GM23338 (cell line): ENCODE measurements at regions not wholly inside any gene's neighbourhood (a gene's known extent, or its start where the extent isn't known, plus 50 kb on each side); places are given as distances from the start of the nearest gene placed in this dataset.

Experiments used
- ATAC-seq: fragments of 200-7000 bp; cut with Tn5 transposase; 3 replicates; pipeline ENCODE4 v1.9.1; 2020
- DNase-seq: peaks from one replicate; pipeline ENCODE4 v3.0.0-alpha.2; 2015; ENCODE audit warnings: low spot score
- H2AFZ ChIP-seq: fragments of 200-600 bp; sonication (generic); 2 replicates; pipeline ENCODE4 v1.8.0; 2016; ENCODE audit warnings: antibody characterized with exemption, mild to moderate bottlenecking, moderate library complexity
- H3F3A ChIP-seq: fragments of 200-600 bp; sonication (generic); replicated peaks from 2 replicates; pipeline ENCODE4 v1.8.0; 2017; ENCODE audit warnings: antibody characterized with exemption, mixed run types, low read depth
- H3K27ac ChIP-seq: fragments of 200-600 bp; sonication (generic); 2 replicates; pipeline ENCODE4 v1.6.1; 2016; ENCODE audit warnings: low read depth
- H3K27me3 ChIP-seq: fragments of 200-600 bp; sonication (generic); 2 replicates; pipeline ENCODE4 v1.8.0; 2016; ENCODE audit warnings: mild to moderate bottlenecking, mixed run types, moderate library complexity; ENCODE audit not compliant: insufficient read depth
- H3K36me3 ChIP-seq: fragments of 200-600 bp; sonication (generic); 2 replicates; pipeline ENCODE4 v1.8.0; 2016; ENCODE audit warnings: mild to moderate bottlenecking; ENCODE audit not compliant: insufficient read depth
- H3K4me1 ChIP-seq: fragments of 200-600 bp; sonication (generic); 2 replicates; pipeline ENCODE4 v1.8.0; 2016; ENCODE audit warnings: mild to moderate bottlenecking, moderate library complexity; ENCODE audit not compliant: insufficient read depth
- H3K4me2 ChIP-seq: fragments of 200-600 bp; sonication (generic); 2 replicates; pipeline ENCODE4 v1.7.1; 2017; ENCODE audit warnings: mixed run types
- H3K4me3 ChIP-seq: fragments of 200-600 bp; sonication (generic); 2 replicates; pipeline ENCODE4 v1.6.1; 2016; ENCODE audit warnings: mixed run types
- H3K79me2 ChIP-seq: fragments of 200-600 bp; sonication (generic); replicated peaks from 2 replicates; pipeline ENCODE4 v1.8.0; 2017; ENCODE audit warnings: mild to moderate bottlenecking; ENCODE audit not compliant: insufficient read depth
- H3K9me2 ChIP-seq: fragments of 200-600 bp; sonication (generic); 2 replicates; pipeline ENCODE4 v1.8.0; 2017; ENCODE audit not compliant: insufficient read depth
- H4K20me1 ChIP-seq: fragments of 200-600 bp; sonication (generic); replicated peaks from 2 replicates; pipeline ENCODE4 v1.8.0; 2017; ENCODE audit warnings: mild to moderate bottlenecking; ENCODE audit not compliant: insufficient read depth
- H3K27ac Mint-ChIP-seq: 2 replicates; pipeline ENCODE4 v1.8.0; 2020; ENCODE audit warnings: inconsistent platforms, mild to moderate bottlenecking, moderate library complexity, mixed read lengths
- H3K27me3 Mint-ChIP-seq: 3 replicates; pipeline ENCODE4 v1.8.0; 2022; ENCODE audit warnings: low read depth, mild to moderate bottlenecking, moderate library complexity, mixed read lengths, inconsistent platforms; ENCODE audit not compliant: insufficient read depth, poor library complexity
- H3K36me3 Mint-ChIP-seq: 3 replicates; pipeline ENCODE4 v1.8.0; 2021; ENCODE audit warnings: low read depth, mild to moderate bottlenecking, inconsistent platforms, moderate library complexity, mixed read lengths
- H3K4me1 Mint-ChIP-seq: 3 replicates; pipeline ENCODE4 v1.8.0; 2020; ENCODE audit warnings: mild to moderate bottlenecking, inconsistent platforms, mixed read lengths
- H3K4me3 Mint-ChIP-seq: 3 replicates; pipeline ENCODE4 v1.8.0; 2021; ENCODE audit warnings: moderate library complexity, mild to moderate bottlenecking, inconsistent platforms, mixed read lengths
- H3K9me3 Mint-ChIP-seq: 3 replicates; pipeline ENCODE4 v1.8.0; 2020; ENCODE audit warnings: moderate library complexity, mild to moderate bottlenecking, inconsistent platforms, mixed read lengths
- CREB1 ChIP-seq: fragments of 250-450 bp; sonication (Bioruptor Pico); IDR thresholded peaks from 2 replicates; pipeline ENCODE4 v1.5.0; 2020; ENCODE audit warnings: low read depth, mild to moderate bottlenecking, moderate library complexity
- CTCF ChIP-seq, 2 experiments: fragments of 200-600 bp in 1 of 2; sonication (generic) in 1 of 2; conservative IDR thresholded peaks; 2 replicates each; pipeline versions ENCODE4 v1.5.1 to v1.6.1; 2016 to 2017; ENCODE audit warnings: antibody characterized with exemption in 2 of 2, low read depth in 2 of 2, mild to moderate bottlenecking in 2 of 2, moderate library complexity in 1 of 2
- EZH2 ChIP-seq: fragments of 200-600 bp; sonication (generic); IDR thresholded peaks from one replicate; pipeline ENCODE4 v1.8.0; 2017; ENCODE audit warnings: antibody characterized with exemption, mild to moderate bottlenecking, low read depth; ENCODE audit not compliant: unreplicated experiment
- EZH2phosphoT487 ChIP-seq: fragments of 200-600 bp; sonication (generic); IDR thresholded peaks from one replicate; pipeline ENCODE4 v1.8.1; 2018; ENCODE audit warnings: antibody characterized with exemption; ENCODE audit not compliant: unreplicated experiment
- JUNB ChIP-seq: IDR thresholded peaks from one replicate; pipeline ENCODE4 v1.6.1; 2016; ENCODE audit warnings: antibody characterized with exemption; ENCODE audit not compliant: unreplicated experiment
- NANOG ChIP-seq: IDR thresholded peaks from 2 replicates; pipeline ENCODE4 v1.6.1; 2016; ENCODE audit warnings: antibody characterized with exemption, borderline replicate concordance
- POLR2AphosphoS5 ChIP-seq: IDR thresholded peaks from 2 replicates; pipeline ENCODE4 v1.6.1; 2016; ENCODE audit warnings: antibody characterized with exemption, low read depth
- STAT1 ChIP-seq: IDR thresholded peaks from one replicate; pipeline ENCODE4 v1.6.1; 2016; ENCODE audit warnings: antibody characterized with exemption; ENCODE audit not compliant: unreplicated experiment
- ZNF114 ChIP-seq: fragments of 250-450 bp; sonication (Bioruptor Pico); IDR thresholded peaks from 2 replicates; pipeline ENCODE4 v1.5.0; 2020; ENCODE audit warnings: mild to moderate bottlenecking, moderate library complexity
- ZNF331 ChIP-seq: fragments of 250-450 bp; sonication (Bioruptor Pico); IDR thresholded peaks from 2 replicates; pipeline ENCODE4 v1.5.0; 2020; ENCODE audit warnings: low read depth, mild to moderate bottlenecking, moderate library complexity
- TF ChIP-seq, protein P1 (sequence below): IDR thresholded peaks from one replicate; pipeline ENCODE4 v1.6.1; 2018; ENCODE audit warnings: antibody characterized with exemption; ENCODE audit not compliant: unreplicated experiment
- TF ChIP-seq, protein P2 (sequence below): fragments of 250-450 bp; sonication (Bioruptor Pico); IDR thresholded peaks from 2 replicates; pipeline ENCODE4 v1.5.0; 2020; ENCODE audit warnings: mild to moderate bottlenecking, moderate library complexity

- Mint-ChIP-seq H3K9me3 (peaks cover 15% of the 10 kb centered on the region), H3K36me3 (peaks cover 9% of the 10 kb centered on the region; the same call in 2 of the 3 replicates), H3K4me1 (no peaks in the 10 kb centered on the region), H3K27ac (no peak overlapping the region), H3K27me3 (no peaks in the 10 kb centered on the region), H3K4me3 (no peak overlapping the region)
- DNase-seq (no peak), ATAC-seq (no peak)
- H3K27ac ChIP-seq: no peak overlapping the region
- no peaks in the 10 kb centered on the region for H3K9me2 ChIP-seq
- no peak for TF ChIP-seq ZNF114
- TF ChIP-seq NANOG: no peak
- TF ChIP-seq CREB1 (CRISPR knock-in tag): no peak
- no peak for TF ChIP-seq EZH2
- no peak for TF ChIP-seq JUNB
- no peak for TF ChIP-seq CTCF (conservative IDR thresholded peaks at IDR 0.05; ENCODE audit: low read depth in 2 of 2)
- no peak for TF ChIP-seq ZNF331 (CRISPR knock-in tag)
- TF ChIP-seq, protein P1, sequence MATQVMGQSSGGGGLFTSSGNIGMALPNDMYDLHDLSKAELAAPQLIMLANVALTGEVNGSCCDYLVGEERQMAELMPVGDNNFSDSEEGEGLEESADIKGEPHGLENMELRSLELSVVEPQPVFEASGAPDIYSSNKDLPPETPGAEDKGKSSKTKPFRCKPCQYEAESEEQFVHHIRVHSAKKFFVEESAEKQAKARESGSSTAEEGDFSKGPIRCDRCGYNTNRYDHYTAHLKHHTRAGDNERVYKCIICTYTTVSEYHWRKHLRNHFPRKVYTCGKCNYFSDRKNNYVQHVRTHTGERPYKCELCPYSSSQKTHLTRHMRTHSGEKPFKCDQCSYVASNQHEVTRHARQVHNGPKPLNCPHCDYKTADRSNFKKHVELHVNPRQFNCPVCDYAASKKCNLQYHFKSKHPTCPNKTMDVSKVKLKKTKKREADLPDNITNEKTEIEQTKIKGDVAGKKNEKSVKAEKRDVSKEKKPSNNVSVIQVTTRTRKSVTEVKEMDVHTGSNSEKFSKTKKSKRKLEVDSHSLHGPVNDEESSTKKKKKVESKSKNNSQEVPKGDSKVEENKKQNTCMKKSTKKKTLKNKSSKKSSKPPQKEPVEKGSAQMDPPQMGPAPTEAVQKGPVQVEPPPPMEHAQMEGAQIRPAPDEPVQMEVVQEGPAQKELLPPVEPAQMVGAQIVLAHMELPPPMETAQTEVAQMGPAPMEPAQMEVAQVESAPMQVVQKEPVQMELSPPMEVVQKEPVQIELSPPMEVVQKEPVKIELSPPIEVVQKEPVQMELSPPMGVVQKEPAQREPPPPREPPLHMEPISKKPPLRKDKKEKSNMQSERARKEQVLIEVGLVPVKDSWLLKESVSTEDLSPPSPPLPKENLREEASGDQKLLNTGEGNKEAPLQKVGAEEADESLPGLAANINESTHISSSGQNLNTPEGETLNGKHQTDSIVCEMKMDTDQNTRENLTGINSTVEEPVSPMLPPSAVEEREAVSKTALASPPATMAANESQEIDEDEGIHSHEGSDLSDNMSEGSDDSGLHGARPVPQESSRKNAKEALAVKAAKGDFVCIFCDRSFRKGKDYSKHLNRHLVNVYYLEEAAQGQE: no peak
- TF ChIP-seq POLR2AphosphoS5: no peak
- no peak for TF ChIP-seq EZH2phosphoT487
- TF ChIP-seq STAT1: no peak
- H3K79me2 ChIP-seq: no peaks in the 10 kb centered on the region
- H4K20me1 ChIP-seq: no peaks in the 10 kb centered on the region
- no peaks in the 10 kb centered on the region for H3K27me3 ChIP-seq
- H3K4me3 ChIP-seq: no peak overlapping the region
- no peak overlapping the region for H3K4me2 ChIP-seq
- H3K36me3 ChIP-seq: no peaks in the 10 kb centered on the region
- no peak overlapping the region for H2AFZ ChIP-seq
- H3F3A ChIP-seq: no peaks in the 10 kb centered on the region
- H3K4me1 ChIP-seq: no peaks in the 10 kb centered on the region
These were observed 1021.7 kb downstream of the EFNA5 start for GRCh38 chr5:106649031-106649430.

GRCh38 chr5:106648401-106648800 is 1022.3 kb downstream of the EFNA5 start:
- Histone ChIP-seq H3K4me3 (no peak overlapping the region), H3K9me2 (no peaks in the 10 kb centered on the region), H4K20me1 (no peaks in the 10 kb centered on the region), H3K4me2 (no peak overlapping the region), H3K27me3 (no peaks in the 10 kb centered on the region), H3K36me3 (no peaks in the 10 kb centered on the region), H2AFZ (peak overlapping the region; percentile 26; the same call in 1 of the 2 replicates), H3K4me1 (no peaks in the 10 kb centered on the region), H3F3A (no peaks in the 10 kb centered on the region), H3K27ac (no peak overlapping the region), H3K79me2 (no peaks in the 10 kb centered on the region)
- no peak for ATAC-seq
- no peak for TF ChIP-seq POLR2AphosphoS5
- TF ChIP-seq ZNF114: no peak
- TF ChIP-seq, protein P2, sequence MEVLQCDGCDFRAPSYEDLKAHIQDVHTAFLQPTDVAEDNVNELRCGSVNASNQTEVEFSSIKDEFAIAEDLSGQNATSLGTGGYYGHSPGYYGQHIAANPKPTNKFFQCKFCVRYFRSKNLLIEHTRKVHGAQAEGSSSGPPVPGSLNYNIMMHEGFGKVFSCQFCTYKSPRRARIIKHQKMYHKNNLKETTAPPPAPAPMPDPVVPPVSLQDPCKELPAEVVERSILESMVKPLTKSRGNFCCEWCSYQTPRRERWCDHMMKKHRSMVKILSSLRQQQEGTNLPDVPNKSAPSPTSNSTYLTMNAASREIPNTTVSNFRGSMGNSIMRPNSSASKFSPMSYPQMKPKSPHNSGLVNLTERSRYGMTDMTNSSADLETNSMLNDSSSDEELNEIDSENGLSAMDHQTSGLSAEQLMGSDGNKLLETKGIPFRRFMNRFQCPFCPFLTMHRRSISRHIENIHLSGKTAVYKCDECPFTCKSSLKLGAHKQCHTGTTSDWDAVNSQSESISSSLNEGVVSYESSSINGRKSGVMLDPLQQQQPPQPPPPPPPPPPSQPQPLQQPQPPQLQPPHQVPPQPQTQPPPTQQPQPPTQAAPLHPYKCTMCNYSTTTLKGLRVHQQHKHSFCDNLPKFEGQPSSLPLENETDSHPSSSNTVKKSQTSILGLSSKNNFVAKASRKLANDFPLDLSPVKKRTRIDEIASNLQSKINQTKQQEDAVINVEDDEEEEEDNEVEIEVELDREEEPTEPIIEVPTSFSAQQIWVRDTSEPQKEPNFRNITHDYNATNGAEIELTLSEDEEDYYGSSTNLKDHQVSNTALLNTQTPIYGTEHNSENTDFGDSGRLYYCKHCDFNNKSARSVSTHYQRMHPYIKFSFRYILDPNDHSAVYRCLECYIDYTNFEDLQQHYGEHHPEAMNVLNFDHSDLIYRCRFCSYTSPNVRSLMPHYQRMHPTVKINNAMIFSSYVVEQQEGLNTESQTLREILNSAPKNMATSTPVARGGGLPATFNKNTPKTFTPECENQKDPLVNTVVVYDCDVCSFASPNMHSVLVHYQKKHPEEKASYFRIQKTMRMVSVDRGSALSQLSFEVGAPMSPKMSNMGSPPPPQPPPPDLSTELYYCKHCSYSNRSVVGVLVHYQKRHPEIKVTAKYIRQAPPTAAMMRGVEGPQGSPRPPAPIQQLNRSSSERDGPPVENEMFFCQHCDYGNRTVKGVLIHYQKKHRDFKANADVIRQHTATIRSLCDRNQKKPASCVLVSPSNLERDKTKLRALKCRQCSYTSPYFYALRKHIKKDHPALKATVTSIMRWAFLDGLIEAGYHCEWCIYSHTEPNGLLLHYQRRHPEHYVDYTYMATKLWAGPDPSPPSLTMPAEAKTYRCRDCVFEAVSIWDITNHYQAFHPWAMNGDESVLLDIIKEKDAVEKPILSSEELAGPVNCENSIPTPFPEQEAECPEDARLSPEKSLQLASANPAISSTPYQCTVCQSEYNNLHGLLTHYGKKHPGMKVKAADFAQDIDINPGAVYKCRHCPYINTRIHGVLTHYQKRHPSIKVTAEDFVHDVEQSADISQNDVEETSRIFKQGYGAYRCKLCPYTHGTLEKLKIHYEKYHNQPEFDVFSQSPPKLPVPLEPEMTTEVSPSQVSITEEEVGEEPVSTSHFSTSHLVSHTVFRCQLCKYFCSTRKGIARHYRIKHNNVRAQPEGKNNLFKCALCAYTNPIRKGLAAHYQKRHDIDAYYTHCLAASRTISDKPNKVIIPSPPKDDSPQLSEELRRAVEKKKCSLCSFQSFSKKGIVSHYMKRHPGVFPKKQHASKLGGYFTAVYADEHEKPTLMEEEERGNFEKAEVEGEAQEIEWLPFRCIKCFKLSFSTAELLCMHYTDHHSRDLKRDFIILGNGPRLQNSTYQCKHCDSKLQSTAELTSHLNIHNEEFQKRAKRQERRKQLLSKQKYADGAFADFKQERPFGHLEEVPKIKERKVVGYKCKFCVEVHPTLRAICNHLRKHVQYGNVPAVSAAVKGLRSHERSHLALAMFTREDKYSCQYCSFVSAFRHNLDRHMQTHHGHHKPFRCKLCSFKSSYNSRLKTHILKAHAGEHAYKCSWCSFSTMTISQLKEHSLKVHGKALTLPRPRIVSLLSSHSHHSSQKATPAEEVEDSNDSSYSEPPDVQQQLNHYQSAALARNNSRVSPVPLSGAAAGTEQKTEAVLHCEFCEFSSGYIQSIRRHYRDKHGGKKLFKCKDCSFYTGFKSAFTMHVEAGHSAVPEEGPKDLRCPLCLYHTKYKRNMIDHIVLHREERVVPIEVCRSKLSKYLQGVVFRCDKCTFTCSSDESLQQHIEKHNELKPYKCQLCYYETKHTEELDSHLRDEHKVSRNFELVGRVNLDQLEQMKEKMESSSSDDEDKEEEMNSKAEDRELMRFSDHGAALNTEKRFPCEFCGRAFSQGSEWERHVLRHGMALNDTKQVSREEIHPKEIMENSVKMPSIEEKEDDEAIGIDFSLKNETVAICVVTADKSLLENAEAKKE: no peak
- TF ChIP-seq NANOG: no peak
- H3K27me3 Mint-ChIP-seq: no peaks in the 10 kb centered on the region
- H3K4me3 Mint-ChIP-seq: no peak overlapping the region
- no peak overlapping the region for H3K27ac Mint-ChIP-seq
- peaks cover 12% of the 10 kb centered on the region for H3K9me3 Mint-ChIP-seq
- no peak for DNase-seq
- peaks cover 6% of the 10 kb centered on the region; the same call in 2 of the 3 replicates for H3K36me3 Mint-ChIP-seq
- no peaks in the 10 kb centered on the region for H3K4me1 Mint-ChIP-seq
